Endothelial cell (in vitro differentiated cells): ENCODE measurements at regions not wholly inside any gene's neighbourhood (a gene's known extent, or its start where the extent isn't known, plus 50 kb on each side); places are given as distances from the start of the nearest gene placed in this dataset.

Source experiments
- DNase-seq: peaks from one replicate; pipeline ENCODE4 v3.0.0; 2021; ENCODE audit warnings: low spot score
- H3K27ac Mint-ChIP-seq: one replicate; pipeline ENCODE4 v1.8.0; 2021; ENCODE audit warnings: mixed read lengths, inconsistent platforms; ENCODE audit not compliant: unreplicated experiment
- H3K27me3 Mint-ChIP-seq: one replicate; pipeline ENCODE4 v1.8.0; 2021; ENCODE audit warnings: mild to moderate bottlenecking, moderate library complexity, mixed read lengths, inconsistent platforms; ENCODE audit not compliant: unreplicated experiment
- H3K36me3 Mint-ChIP-seq: one replicate; pipeline ENCODE4 v1.8.0; 2021; ENCODE audit warnings: mild to moderate bottlenecking, low read depth, mixed read lengths, inconsistent platforms; ENCODE audit not compliant: unreplicated experiment
- H3K4me1 Mint-ChIP-seq: one replicate; pipeline ENCODE4 v1.8.0; 2021; ENCODE audit warnings: mild to moderate bottlenecking, mixed read lengths, inconsistent platforms; ENCODE audit not compliant: unreplicated experiment
- H3K4me3 Mint-ChIP-seq: one replicate; pipeline ENCODE4 v1.8.0; 2021; ENCODE audit warnings: mild to moderate bottlenecking, mixed read lengths, inconsistent platforms; ENCODE audit not compliant: unreplicated experiment
- H3K9me3 Mint-ChIP-seq: one replicate; pipeline ENCODE4 v1.8.0; 2021; ENCODE audit warnings: mixed read lengths, inconsistent platforms; ENCODE audit not compliant: unreplicated experiment
- TF ChIP-seq, protein P1 (sequence below): fragments of 200-600 bp; sonication (generic); IDR thresholded peaks from one replicate; pipeline ENCODE4 v1.5.0; 2021; ENCODE audit warnings: antibody characterized with exemption; ENCODE audit not compliant: unreplicated experiment

DNA sequence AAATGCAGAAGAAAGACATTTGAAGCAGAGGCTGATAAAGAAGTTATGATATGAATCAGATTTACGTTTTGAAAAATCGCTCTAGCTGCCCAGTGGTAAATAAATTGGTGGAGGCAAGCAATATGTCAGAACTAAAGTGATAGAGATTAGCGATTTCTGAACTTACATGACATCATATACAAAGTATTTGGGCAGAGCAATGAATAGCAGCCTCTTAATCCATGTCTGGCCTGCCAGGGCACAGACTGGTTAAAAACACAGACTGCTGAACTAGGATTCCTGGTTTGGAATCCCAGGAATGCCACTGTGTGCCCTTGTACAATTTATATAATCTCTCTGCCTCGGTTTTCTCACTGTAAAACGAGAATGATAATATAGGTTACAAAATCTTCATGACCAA is 243.1 kb upstream of the SETMAR start:
- no peaks in the 10 kb centered on the region for H3K4me1 Mint-ChIP-seq
- H3K36me3 Mint-ChIP-seq = no peaks in the 10 kb centered on the region
- H3K4me3 Mint-ChIP-seq = no peak overlapping the region
- H3K27ac Mint-ChIP-seq = no peak overlapping the region
- TF ChIP-seq, protein P1, sequence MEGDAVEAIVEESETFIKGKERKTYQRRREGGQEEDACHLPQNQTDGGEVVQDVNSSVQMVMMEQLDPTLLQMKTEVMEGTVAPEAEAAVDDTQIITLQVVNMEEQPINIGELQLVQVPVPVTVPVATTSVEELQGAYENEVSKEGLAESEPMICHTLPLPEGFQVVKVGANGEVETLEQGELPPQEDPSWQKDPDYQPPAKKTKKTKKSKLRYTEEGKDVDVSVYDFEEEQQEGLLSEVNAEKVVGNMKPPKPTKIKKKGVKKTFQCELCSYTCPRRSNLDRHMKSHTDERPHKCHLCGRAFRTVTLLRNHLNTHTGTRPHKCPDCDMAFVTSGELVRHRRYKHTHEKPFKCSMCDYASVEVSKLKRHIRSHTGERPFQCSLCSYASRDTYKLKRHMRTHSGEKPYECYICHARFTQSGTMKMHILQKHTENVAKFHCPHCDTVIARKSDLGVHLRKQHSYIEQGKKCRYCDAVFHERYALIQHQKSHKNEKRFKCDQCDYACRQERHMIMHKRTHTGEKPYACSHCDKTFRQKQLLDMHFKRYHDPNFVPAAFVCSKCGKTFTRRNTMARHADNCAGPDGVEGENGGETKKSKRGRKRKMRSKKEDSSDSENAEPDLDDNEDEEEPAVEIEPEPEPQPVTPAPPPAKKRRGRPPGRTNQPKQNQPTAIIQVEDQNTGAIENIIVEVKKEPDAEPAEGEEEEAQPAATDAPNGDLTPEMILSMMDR = no peak
- H3K9me3 Mint-ChIP-seq = peaks cover 5% of the 10 kb centered on the region
- DNase-seq = no peak
- H3K27me3 Mint-ChIP-seq = peaks cover 2% of the 10 kb centered on the region

DNA sequence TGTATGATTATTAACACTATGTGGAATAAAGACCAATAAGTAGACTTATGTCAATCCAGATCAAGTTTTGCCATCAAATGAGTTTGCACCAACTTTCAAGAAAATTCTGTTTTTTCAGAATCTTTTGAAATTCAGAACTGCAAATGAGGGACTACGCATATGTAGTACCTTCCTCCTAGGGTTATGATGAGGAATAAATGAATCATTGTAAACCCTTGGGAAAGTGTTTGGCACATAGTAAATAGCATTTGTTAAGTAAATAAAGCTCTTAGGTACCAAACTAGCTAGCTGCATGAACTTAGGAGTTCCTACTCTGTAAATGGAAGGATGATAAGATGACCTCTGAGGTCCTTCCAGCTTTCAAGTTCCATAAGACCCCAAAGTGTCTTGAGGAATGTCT is 242.6 kb upstream of the SETMAR start:
- TF ChIP-seq, protein P1 = no peak
- Mint-ChIP-seq H3K4me1 (no peaks in the 10 kb centered on the region), H3K27me3 (peaks cover 2% of the 10 kb centered on the region), H3K27ac (no peak overlapping the region), H3K36me3 (no peaks in the 10 kb centered on the region), H3K4me3 (no peak overlapping the region), H3K9me3 (peaks cover 5% of the 10 kb centered on the region)
- no peak for DNase-seq

DNA sequence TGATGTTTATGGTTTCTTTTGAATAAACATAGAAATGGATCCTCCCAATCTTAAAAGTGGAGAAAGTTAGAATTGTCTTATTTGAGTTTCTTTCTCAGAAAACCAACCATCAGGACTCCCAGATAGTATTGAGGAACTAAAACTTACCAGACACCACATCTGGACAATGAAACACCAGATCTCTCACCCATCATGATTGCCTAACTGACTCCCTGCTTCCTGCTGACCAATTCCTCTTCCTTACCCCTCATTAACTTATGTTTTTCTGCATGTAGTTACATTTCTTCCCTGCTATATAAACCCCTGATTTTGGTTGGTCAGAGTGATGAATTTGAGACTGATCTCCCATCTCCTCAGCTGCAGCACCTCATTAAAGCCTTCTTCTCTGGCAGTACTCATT is 242.0 kb upstream of the SETMAR start:
- TF ChIP-seq, protein P1 = no peak
- Mint-ChIP-seq H3K4me1 (no peaks in the 10 kb centered on the region), H3K36me3 (no peaks in the 10 kb centered on the region), H3K4me3 (no peak overlapping the region), H3K27me3 (peaks cover 2% of the 10 kb centered on the region), H3K27ac (no peak overlapping the region), H3K9me3 (peaks cover 5% of the 10 kb centered on the region)
- no peak for DNase-seq

DNA sequence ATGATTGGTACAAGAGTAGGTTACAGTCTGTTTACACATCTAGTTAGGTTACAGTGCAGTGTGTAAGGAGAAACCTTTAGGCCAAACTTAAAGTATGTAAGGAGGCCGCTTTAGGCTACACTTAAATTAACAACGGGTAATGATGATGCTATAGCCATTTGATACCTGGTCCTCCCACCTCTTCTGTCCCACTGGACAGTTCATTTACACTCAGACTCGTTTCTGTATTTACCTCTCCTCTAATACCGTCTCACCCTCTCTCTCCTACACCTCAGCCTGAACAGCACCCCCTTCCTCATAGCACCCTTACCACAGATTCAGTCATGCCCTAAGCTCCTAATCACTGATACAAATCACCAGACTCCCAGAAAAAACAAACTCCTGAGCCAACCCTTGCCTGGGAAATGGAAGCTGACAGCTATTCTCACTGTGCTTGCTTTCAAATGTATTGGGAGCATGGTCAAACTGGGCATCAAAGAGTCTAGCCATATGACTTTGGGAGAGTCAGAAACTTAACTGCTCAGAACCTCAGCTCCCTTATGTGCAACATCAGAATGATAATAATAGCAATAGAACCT is 241.3 kb upstream of the SETMAR start:
- no peak for DNase-seq
- no peak overlapping the region for H3K4me3 Mint-ChIP-seq
- peaks cover 5% of the 10 kb centered on the region for H3K9me3 Mint-ChIP-seq
- H3K27ac Mint-ChIP-seq = no peak overlapping the region
- TF ChIP-seq, protein P1 = no peak
- no peaks in the 10 kb centered on the region for H3K4me1 Mint-ChIP-seq
- H3K27me3 Mint-ChIP-seq = peaks cover 2% of the 10 kb centered on the region
- no peaks in the 10 kb centered on the region for H3K36me3 Mint-ChIP-seq

DNA sequence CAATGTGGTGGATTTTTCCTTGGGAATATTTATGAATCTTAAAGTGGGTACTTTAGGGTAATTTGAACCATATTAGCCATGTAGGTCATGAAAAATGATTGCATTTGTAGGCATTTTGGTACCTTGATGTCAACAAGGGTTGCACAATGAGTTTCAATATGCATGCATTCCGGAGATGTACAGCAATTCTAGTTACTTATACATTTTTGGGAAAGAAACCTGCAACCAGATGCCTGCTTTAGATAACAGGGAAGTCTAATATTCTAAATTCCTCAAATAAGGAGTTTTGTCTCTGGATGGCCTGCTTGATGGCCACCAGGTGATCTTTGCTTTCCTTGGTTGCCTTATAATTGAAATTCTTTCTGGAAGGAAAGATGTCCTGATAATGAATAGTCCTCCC is 240.5 kb upstream of the SETMAR start:
- no peak for DNase-seq
- Mint-ChIP-seq H3K4me3 (no peak overlapping the region), H3K36me3 (no peaks in the 10 kb centered on the region), H3K27me3 (no peaks in the 10 kb centered on the region), H3K9me3 (peaks cover 5% of the 10 kb centered on the region), H3K4me1 (no peaks in the 10 kb centered on the region), H3K27ac (no peak overlapping the region)
- TF ChIP-seq, protein P1 = no peak
